Activated B cell treated with CpG ODN at 0.5 μM for 24 hours (primary cell): ENCODE measurements at regions not wholly inside any gene's neighbourhood (a gene's known extent, or its start where the extent isn't known, plus 50 kb on each side); places are given as distances from the start of the nearest gene placed in this dataset.

Experiments used
- ATAC-seq: fragments of 200-7000 bp; cut with Tn5 transposase; one replicate; pipeline ENCODE4 v1.10.0; 2021; ENCODE audit warnings: low read depth, mild to moderate bottlenecking, moderate library complexity
- CTCF ChIA-PET: fragments of 350-600 bp; sonication (Branson Sonifier 250); formaldehyde crosslinking; loops from one replicate; lab custom pipeline; 2021; ENCODE audit warnings: antibody characterized with exemption; lab: Charles Lee
- POLR2A ChIA-PET: fragments of 350-600 bp; sonication (Branson Sonifier 250); formaldehyde crosslinking; loops from one replicate; lab custom pipeline; 2021; ENCODE audit warnings: antibody characterized with exemption; lab: Charles Lee
- DNase-seq: peaks from one replicate; pipeline ENCODE4 v3.0.0; 2022
- H3K27ac Mint-ChIP-seq: one replicate; pipeline ENCODE4 v1.8.0; 2020; ENCODE audit warnings: mixed read lengths
- H3K27me3 Mint-ChIP-seq: one replicate; pipeline ENCODE4 v1.8.0; 2021; ENCODE audit warnings: mixed read lengths
- H3K36me3 Mint-ChIP-seq: one replicate; pipeline ENCODE4 v1.8.0; 2021; ENCODE audit warnings: low read depth, mixed read lengths
- H3K4me1 Mint-ChIP-seq: one replicate; pipeline ENCODE4 v1.8.0; 2021; ENCODE audit warnings: mixed read lengths
- H3K4me3 Mint-ChIP-seq: one replicate; pipeline ENCODE4 v1.8.0; 2020; ENCODE audit warnings: mild to moderate bottlenecking, mixed read lengths
- H3K9me3 Mint-ChIP-seq: one replicate; pipeline ENCODE4 v1.8.0; 2020; ENCODE audit warnings: mixed read lengths
- CTCF ChIP-seq: fragments of 200-600 bp; IDR thresholded peaks from one replicate; pipeline ENCODE4 v1.8.0; 2022; ENCODE audit warnings: antibody characterized with exemption, mild to moderate bottlenecking
- intact Hi-C: fragments of 100-400 bp; cut with micrococcal nuclease; formaldehyde crosslinking; loops from one replicate; pipeline ENCODE4 v1.15.1; 2024

- intact Hi-C loops: no loop called here
- H3K4me3 Mint-ChIP-seq: no peak overlapping the region
- ATAC-seq (no peak), DNase-seq (no peak)
- no peaks in the 10 kb centered on the region for H3K4me1 Mint-ChIP-seq
- no peak overlapping the region for H3K27ac Mint-ChIP-seq
- no peak for TF ChIP-seq CTCF
- CTCF ChIA-PET: no interaction called here
- POLR2A ChIA-PET: no interaction called here
- no peaks in the 10 kb centered on the region for H3K27me3 Mint-ChIP-seq
- no peaks in the 10 kb centered on the region for H3K9me3 Mint-ChIP-seq
- H3K36me3 Mint-ChIP-seq: no peaks in the 10 kb centered on the region
These were observed 132.1 kb upstream of the GK2 start for GRCh38 chr4:79540143-79540542.

DNA sequence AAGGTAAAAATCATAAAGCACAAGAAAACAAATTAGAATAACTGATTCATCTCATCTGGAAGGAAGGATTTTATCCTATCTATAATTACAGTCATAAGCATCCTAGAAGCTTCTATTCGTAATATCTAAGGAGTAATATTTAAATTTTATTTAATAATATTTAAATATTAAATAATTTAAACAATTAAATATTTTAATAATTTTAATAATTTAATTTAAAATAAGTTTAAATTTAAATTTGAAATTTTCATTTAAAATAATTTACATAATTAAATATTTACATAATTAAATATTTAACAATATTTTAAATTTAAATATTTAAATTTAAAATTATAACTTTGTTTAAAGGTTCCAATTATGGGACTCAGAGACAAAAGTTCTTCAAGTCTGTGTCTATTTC is 127.5 kb upstream of the GK2 start:
- no peaks in the 10 kb centered on the region for H3K36me3 Mint-ChIP-seq
- intact Hi-C loops: no loop called here
- H3K27ac Mint-ChIP-seq: no peak overlapping the region
- H3K4me1 Mint-ChIP-seq: no peaks in the 10 kb centered on the region
- no peak for DNase-seq
- TF ChIP-seq CTCF: no peak
- ATAC-seq: no peak
- CTCF ChIA-PET: no interaction called here
- POLR2A ChIA-PET: no interaction called here
- H3K9me3 Mint-ChIP-seq: no peaks in the 10 kb centered on the region
- H3K27me3 Mint-ChIP-seq: no peaks in the 10 kb centered on the region
- no peak overlapping the region for H3K4me3 Mint-ChIP-seq

DNA sequence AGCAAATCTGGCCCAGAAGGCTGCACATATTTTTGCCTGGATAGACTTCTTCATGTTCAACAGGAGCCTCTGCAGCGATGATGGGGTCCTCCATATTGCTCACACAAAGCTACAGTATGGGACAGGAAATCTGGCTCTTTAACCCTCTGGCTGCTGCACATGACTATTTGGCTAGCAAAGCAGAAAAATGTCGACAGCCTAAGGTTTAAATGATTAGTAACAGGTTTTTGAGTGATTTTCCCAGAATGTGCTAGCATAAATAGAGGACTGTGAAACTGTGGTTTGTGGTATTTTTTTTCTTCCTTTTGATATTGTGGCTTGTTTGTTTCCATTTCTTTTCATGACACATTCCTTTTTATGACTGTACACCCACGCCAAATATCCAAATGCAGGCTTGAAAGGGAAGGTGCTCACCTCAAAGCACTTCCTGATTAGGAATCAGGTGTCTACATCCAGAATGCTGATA is 120.2 kb upstream of the GK2 start:
- TF ChIP-seq CTCF: no peak
- DNase-seq (no peak), ATAC-seq (no peak)
- no peaks in the 10 kb centered on the region for H3K36me3 Mint-ChIP-seq
- H3K27me3 Mint-ChIP-seq: no peaks in the 10 kb centered on the region
- ChIA-PET POLR2A (no interaction called here), CTCF (no interaction called here)
- no peak overlapping the region for H3K4me3 Mint-ChIP-seq
- no peak overlapping the region for H3K27ac Mint-ChIP-seq
- no peaks in the 10 kb centered on the region for H3K4me1 Mint-ChIP-seq
- H3K9me3 Mint-ChIP-seq: peaks cover 2% of the 10 kb centered on the region
- intact Hi-C loops: no loop called here

DNA sequence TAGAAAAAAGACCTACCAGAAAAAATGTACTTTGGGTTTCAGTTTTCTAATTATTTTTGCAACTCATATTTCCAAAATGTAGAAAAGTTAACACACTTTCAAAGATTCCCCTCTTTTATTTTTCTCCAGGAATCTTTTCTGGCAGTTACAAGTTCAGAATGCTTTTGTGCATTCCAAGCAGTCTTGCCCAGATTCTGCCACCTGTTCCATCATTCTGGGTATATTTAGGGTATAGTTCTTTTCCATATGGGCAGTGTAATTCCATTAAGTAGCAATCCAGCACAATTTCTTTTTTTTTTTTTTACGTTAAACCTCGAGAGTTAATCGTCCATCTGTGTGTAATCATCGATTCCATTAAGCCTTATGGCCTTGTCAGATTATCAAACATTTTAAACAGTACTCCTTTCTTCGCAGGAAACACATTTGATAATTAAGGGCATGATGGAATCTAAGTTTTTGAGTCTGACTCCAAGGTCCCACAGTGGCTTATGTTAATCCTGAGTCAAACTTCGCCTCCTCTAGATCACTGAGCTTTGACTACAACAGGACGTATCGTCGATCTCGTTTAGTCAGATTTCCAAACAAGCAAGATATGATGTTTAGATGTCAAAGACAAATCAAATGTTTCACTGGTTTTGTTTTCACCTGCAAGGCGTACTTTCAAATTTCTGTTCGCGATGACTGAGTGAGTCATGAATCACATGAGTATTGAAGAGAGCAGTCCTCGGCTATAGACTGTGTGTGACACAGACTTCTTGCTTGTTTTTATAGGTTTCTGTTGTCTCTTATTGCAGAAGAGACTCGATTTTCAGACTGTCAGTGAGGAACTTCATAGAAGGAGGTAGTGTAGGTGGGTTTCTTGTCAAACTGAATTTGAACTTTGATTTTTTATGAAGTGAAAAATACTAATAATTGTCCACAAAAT is 118.9 kb upstream of the GK2 start:
- H3K4me3 Mint-ChIP-seq: no peak overlapping the region
- ATAC-seq (no peak), DNase-seq (no peak)
- H3K9me3 Mint-ChIP-seq: peaks cover 2% of the 10 kb centered on the region
- CTCF ChIA-PET: no interaction called here
- intact Hi-C loops: no loop called here
- no peaks in the 10 kb centered on the region for H3K36me3 Mint-ChIP-seq
- POLR2A ChIA-PET: interaction anchor here (0.7 kb wide), 1 partner anchor 430 kb away, joined by 5 read pairs; no protein-coding TSS in a partner anchor
- H3K27me3 Mint-ChIP-seq: no peaks in the 10 kb centered on the region
- no peaks in the 10 kb centered on the region for H3K4me1 Mint-ChIP-seq
- no peak overlapping the region for H3K27ac Mint-ChIP-seq
- TF ChIP-seq CTCF: no peak

DNA sequence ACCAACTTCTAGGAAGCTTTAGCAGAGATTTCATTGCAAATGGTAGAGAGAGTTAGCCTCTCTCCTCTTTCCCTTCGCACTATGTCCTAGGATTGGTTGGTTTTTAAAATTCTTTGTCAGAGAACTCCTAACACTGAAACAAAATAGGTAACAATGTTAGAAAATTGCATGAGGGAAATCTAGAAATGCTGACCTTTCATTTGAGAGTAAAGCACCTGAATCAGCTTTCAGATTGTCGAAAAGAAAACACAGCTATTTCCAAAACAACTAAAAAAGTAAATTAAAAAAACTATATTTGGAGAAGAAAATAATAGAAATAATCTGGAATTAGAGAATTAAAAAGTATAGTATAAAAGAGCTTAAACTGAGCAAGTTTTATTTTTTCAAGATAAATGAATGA is 108.1 kb upstream of the GK2 start:
- POLR2A ChIA-PET: no interaction called here
- no peaks in the 10 kb centered on the region for H3K36me3 Mint-ChIP-seq
- no peak for TF ChIP-seq CTCF
- H3K27me3 Mint-ChIP-seq: no peaks in the 10 kb centered on the region
- ATAC-seq (no peak), DNase-seq (no peak)
- H3K4me1 Mint-ChIP-seq: no peaks in the 10 kb centered on the region
- intact Hi-C loops: no loop called here
- H3K27ac Mint-ChIP-seq: no peak overlapping the region
- CTCF ChIA-PET: no interaction called here
- H3K9me3 Mint-ChIP-seq: no peaks in the 10 kb centered on the region
- H3K4me3 Mint-ChIP-seq: no peak overlapping the region
